ENCODE measurements at regions not wholly inside any gene's neighbourhood (a gene's known extent, or its start where the extent isn't known, plus 50 kb on each side); places are given as distances from the start of the nearest gene placed in this dataset.

- ATAC-seq (ENCODE audit: low read depth) (peak; percentile 80), DNase-seq (peak; percentile 94)
- H3K4me2 ChIP-seq (ENCODE audit: low read depth, low read length), result peak overlapping the region; percentile 57; the same call in 1 of the 2 replicates
- peak overlapping the region; percentile 77 for H4K91ac ChIP-seq (ENCODE audit: insufficient read depth, low read depth, low read length)
- H3K23ac ChIP-seq (ENCODE audit: low read depth, low read length), result 0 out of 2 replicates have a peak overlapping the region, but pooled peaks have one; percentile 2
- no peaks in the 10 kb centered on the region for H3K27me3 ChIP-seq (ENCODE audit: control insufficient read depth, insufficient read depth, low read length)
- peak overlapping the region; percentile 69 for H3K56ac ChIP-seq (ENCODE audit: extremely low read depth, insufficient read depth, low read length)
- H3K36me3 ChIP-seq (ENCODE audit: control insufficient read depth, insufficient read depth, low read length), result no peaks in the 10 kb centered on the region
- dilution Hi-C loops (cut with HindIII; ENCODE audit: low sequenced_read_pairs, unreplicated experiment), result no loop called here
- in situ Hi-C loops (cut with MboI; ENCODE audit: low sequenced_read_pairs), result loop anchor here (25.0 kb wide), 1 partner anchor 977 kb away; the partner anchor contains the start of gene PRIM2
- intact Hi-C loops (cut with micrococcal nuclease), result no loop called here
- H4K5ac ChIP-seq (ENCODE audit: low read depth, low read length), result peak overlapping the region; percentile 51; the same call in 1 of the 2 replicates
- H3K9me3 ChIP-seq (ENCODE audit: control insufficient read depth, insufficient read depth, low read length), result no peaks in the 10 kb centered on the region
- H3K9ac ChIP-seq (ENCODE audit: low read depth, low read length), result no peak overlapping the region
- peaks cover 10% of the 10 kb centered on the region for H3K4me1 ChIP-seq (ENCODE audit: control insufficient read depth, insufficient read depth, low read length)
- WGBS, 2 experiments (ENCODE audit: extremely low coverage in 2 of 2, insufficient read length in 1 of 2), result no CpG with 5 or more reads among the region's 1 CpG
- H2BK120ac ChIP-seq (ENCODE audit: low read depth, low read length), result peak overlapping the region; percentile 85
- H3K14ac ChIP-seq (replicated peaks; ENCODE audit: low read depth, low read length), result peak overlapping the region; percentile 49; the same call in 1 of the 2 replicates
- H2AK9ac ChIP-seq (replicated peaks; ENCODE audit: low read depth, low read length, poor library complexity), result no peak overlapping the region
- CTCF ChIA-PET, result no interaction called here
- peak; percentile 72; the same call in 1 of the 2 replicates for TF ChIP-seq NFE2L2 (IDR thresholded peaks at IDR 0.05; ENCODE audit: low read depth, low read length)
- no peak for TF ChIP-seq CTCF (conservative IDR thresholded peaks at IDR 0.05; ENCODE audit: low read depth, low read length)
- TF ChIP-seq CEBPB (IDR thresholded peaks at IDR 0.05; ENCODE audit: low read depth, low read length), result peak; percentile 96
- peak; percentile 97 for TF ChIP-seq FOS (IDR thresholded peaks at IDR 0.05; ENCODE audit: low read depth, low read length)
- TF ChIP-seq MAFK (IDR thresholded peaks at IDR 0.05; ENCODE audit: low read depth, low read length), result peak; percentile 62
- no peak for TF ChIP-seq ELK1 (IDR thresholded peaks at IDR 0.05; ENCODE audit: borderline replicate concordance, low read depth, low read length)
- H3K18ac ChIP-seq (ENCODE audit: low read depth, low read length), result peak overlapping the region; percentile 79; the same call in 1 of the 2 replicates
- peak overlapping the region; percentile 90 for H2BK20ac ChIP-seq (ENCODE audit: low read depth, low read length)
- no peak overlapping the region for H2AFZ ChIP-seq (replicated peaks; ENCODE audit: low read length, poor library complexity)
- H4K20me1 ChIP-seq (ENCODE audit: insufficient read depth, low read length), result no peaks in the 10 kb centered on the region
- no peaks in the 10 kb centered on the region for H3K79me1 ChIP-seq (ENCODE audit: low read depth in 1 of 2, low read length in 2 of 2)
- H2BK15ac ChIP-seq (ENCODE audit: low read depth, low read length), result peak overlapping the region; percentile 77
- H4K8ac ChIP-seq (ENCODE audit: low read depth in 2 of 2, low read length in 2 of 2), result peak overlapping the region; percentile 62 to 70
- peak overlapping the region; percentile 90 for H2BK5ac ChIP-seq (ENCODE audit: low read depth, low read length, poor library complexity, severe bottlenecking)
- H3K27ac ChIP-seq (ENCODE audit: insufficient read depth, low read length), result peak overlapping the region; percentile 73
- peak overlapping the region; percentile 79 for H2AK5ac ChIP-seq (ENCODE audit: low read depth, low read length)
- 0 out of 2 replicates have a peak, but pooled peaks cover under 1% of the 10 kb centered on the region for H3K9me1 ChIP-seq (ENCODE audit: insufficient read depth, low read length)
- no TSS peak for BruUV-seq (replicated peaks)
- POLR2A ChIA-PET (ENCODE audit: unreplicated experiment), result interaction anchor here (0.6 kb wide), 1 partner anchor 499 kb away, joined by 3 read pairs; no protein-coding TSS in a partner anchor
- no peak overlapping the region for H3K4me3 ChIP-seq (ENCODE audit: insufficient read depth, low read depth, low read length)
- peak overlapping the region; percentile 76 for H3K4ac ChIP-seq (ENCODE audit: low read depth, low read length)
These were observed 88.3 kb upstream of the COL21A1 start for GRCh38 chr6:56335726-56336125.

Data from IMR-90 (cell line).